ENCODE measurements at regions not wholly inside any gene's neighbourhood (a gene's known extent, or its start where the extent isn't known, plus 50 kb on each side); places are given as distances from the start of the nearest gene placed in this dataset.

- TF ChIP-seq CTCF (conservative IDR thresholded peaks at IDR 0.05; ENCODE audit: low read depth, low read length), result no peak
- no peak overlapping the region for H3K4me3 ChIP-seq (ENCODE audit: low read depth, low read length)
- DNase-seq (ENCODE audit: low read depth), result no peak
These were observed 90.0 kb upstream of the BHLHE23 start for GRCh38 chr20:63096681-63097335.

- TF ChIP-seq CTCF (conservative IDR thresholded peaks at IDR 0.05; ENCODE audit: low read depth, low read length), result no peak
- no peak for DNase-seq (ENCODE audit: low read depth)
- H3K4me3 ChIP-seq (ENCODE audit: low read depth, low read length), result no peak overlapping the region
These were observed 89.2 kb upstream of the BHLHE23 start for GRCh38 chr20:63095718-63096654.

GRCh38 chr20:63094767-63095499 is 88.2 kb upstream of the BHLHE23 start:
- no peak overlapping the region for H3K4me3 ChIP-seq (ENCODE audit: low read depth, low read length)
- no peak for TF ChIP-seq CTCF (conservative IDR thresholded peaks at IDR 0.05; ENCODE audit: low read depth, low read length)
- no peak for DNase-seq (ENCODE audit: low read depth)

GRCh38 chr20:63093966-63094766 is 87.4 kb upstream of the BHLHE23 start:
- no peak overlapping the region for H3K4me3 ChIP-seq (ENCODE audit: low read depth, low read length)
- no peak for TF ChIP-seq CTCF (conservative IDR thresholded peaks at IDR 0.05; ENCODE audit: low read depth, low read length)
- no peak for DNase-seq (ENCODE audit: low read depth)

GRCh38 chr20:63092660-63093215 is 86.0 kb upstream of the BHLHE23 start:
- DNase-seq (ENCODE audit: low read depth), result no peak
- H3K4me3 ChIP-seq (ENCODE audit: low read depth, low read length), result no peak overlapping the region
- no peak for TF ChIP-seq CTCF (conservative IDR thresholded peaks at IDR 0.05; ENCODE audit: low read depth, low read length)
